GM18868 (cell line): ENCODE measurements at regions not wholly inside any gene's neighbourhood (a gene's known extent, or its start where the extent isn't known, plus 50 kb on each side); places are given as distances from the start of the nearest gene placed in this dataset.

Source experiments
- ATAC-seq: cut with Tn5 transposase; IDR thresholded peaks from one replicate; pipeline ENCODE4 v1.9.1; 2021; ENCODE audit warnings: mild to moderate bottlenecking, moderate library complexity; ENCODE audit not compliant: unreplicated experiment

DNA sequence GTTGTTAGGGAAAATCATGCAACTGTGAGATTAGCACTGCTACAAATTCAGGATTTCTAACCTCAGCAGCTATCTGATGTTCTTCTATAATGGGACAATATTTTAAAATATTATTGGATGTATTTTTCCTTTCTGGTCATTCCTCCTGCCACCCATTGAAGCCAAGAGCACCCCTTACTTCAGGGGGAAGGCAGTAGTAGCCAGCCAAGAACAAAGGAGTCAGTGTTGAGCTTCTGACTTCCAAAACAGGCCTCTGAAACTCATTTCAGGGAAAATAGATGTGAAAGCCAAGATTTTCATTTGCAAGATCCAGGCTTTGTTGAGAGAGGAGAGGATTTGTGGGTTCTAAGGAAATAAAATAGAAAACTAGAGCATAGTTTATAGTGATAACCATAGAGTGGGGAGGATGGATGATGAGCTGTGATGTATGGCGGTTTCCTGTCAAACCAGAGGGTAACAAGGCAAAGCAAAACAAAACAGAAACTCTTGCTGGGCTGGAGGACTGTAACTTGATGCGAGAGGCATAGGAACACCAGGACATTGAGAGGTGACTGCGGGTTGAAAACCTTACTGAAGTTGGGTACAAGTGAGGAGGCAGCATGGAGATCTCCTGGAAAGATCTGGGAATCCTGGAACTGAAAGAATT lies 173.7 kb upstream of the LEF1 start:
- no peak for ATAC-seq

DNA sequence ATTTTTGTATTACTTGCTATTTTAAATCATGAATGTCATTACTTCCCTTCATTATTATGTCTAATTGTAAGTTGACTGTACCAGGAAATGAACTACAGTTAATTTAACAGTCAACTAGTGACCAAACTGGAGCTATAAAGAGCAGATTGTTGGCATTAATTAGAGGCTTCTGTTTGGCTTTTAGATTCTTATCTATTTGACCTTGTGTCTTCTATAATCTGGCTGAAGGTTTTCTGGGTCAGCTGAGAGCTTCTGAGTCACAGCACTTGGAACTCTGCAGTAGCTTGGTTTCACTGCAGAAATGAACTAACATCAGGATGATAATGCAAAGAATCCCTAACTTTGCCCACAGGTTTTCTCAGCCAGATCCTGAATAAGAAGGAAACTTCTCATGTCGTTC lies 169.2 kb upstream of the LEF1 start:
- no peak for ATAC-seq

DNA sequence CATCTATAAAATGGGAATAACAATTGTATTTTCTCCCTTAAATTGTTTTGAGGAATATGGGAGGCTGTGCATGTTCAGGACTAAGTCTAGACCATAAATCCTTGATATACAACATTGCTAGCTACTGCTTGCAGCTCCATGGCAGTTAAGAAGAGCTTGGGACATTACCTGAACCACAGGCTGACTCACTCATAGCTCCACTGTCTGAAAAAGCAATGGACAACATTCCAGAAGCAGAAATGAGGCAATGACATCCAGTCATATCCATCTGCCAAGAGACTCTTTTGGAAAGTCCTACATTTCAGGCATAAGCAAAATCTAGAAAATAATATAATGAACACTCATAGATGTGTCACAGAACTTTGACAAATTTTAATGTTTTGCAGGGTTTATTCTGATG lies 167.3 kb upstream of the LEF1 start:
- ATAC-seq, result no peak

- ATAC-seq, result no peak
Observed at GRCh38 chr4:108335081-108335480, 166.3 kb upstream of the LEF1 start.

- ATAC-seq, result no peak
Observed at GRCh38 chr4:108334031-108334430, 165.3 kb upstream of the LEF1 start.

DNA sequence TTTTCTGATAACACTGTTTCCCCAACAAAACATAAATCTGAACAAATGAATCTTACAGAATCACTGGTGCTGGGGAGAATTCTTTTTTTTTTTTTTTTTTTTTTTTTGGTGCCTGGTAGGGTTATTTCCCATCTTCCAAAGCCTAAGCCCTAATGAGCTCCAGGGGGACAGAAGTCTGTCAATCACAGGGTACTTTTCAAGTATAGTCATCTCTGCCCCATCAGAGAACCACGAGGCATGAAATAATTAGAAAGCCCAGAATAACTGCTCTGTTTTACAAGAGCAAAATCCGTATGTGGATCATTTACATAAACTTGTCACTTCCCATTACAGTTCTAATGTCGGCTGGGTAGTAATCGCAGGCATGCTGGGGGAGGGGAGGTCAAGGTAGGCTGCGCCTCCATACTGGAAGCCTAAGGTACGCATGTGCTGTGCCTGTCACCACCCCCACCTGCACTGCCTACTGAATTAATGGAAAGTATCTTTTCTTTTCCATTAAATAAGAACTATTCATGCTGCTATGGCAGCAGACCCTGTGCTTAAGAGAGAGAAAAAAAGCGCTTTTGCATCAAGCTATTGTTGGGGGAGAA lies 164.7 kb upstream of the LEF1 start:
- peak; percentile 57 for ATAC-seq

DNA sequence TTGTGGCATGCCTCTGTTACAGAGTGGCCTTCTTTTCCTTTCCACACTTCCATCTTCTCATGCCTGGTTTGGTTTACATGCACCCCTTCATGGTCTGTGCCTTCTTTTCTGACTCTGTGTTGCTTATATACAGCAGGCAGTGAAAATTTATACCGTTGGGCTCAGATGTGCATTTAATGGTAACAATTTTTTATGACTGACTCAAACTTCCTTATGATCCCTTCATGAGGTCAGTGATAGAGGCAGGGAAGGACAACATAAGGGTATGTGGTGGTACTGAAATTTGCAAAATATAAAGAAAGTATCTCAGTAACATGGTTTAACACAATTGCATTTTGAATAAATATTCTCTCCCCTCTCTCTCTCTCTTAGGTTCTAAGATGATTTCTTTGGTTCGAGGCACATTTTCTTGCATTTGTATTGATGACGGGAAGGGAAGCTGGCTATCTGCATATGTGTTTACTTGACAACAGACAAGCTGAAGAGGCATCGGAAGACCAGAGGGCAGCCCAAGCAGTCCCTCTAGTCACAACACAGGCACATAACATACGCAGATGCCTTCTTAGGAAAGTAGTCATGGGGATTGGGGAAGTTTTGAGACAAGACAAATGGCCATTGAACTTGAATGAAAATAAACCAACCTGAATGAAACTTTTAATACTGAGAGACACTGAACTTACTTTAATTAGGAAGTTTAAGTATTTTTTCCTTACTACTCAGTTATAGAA lies 163.3 kb upstream of the LEF1 start:
- ATAC-seq, result no peak

DNA sequence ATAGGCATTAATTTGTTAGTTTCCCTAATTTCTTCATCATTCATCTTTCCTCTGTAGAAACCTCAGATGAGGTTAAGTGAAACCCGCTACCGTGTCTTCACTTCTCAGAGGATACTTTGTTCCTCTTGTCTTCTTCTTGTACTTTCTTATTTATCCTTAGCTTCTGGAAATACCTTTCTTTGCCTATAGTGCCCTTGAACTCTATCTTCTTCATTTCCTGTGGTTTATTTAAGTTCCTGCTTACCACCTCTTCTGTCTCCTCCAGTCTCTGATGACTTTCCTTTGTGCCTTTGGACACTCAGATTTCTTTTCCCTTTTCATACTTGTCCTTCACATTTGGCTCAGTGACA lies 159.6 kb upstream of the LEF1 start:
- ATAC-seq, result no peak

DNA sequence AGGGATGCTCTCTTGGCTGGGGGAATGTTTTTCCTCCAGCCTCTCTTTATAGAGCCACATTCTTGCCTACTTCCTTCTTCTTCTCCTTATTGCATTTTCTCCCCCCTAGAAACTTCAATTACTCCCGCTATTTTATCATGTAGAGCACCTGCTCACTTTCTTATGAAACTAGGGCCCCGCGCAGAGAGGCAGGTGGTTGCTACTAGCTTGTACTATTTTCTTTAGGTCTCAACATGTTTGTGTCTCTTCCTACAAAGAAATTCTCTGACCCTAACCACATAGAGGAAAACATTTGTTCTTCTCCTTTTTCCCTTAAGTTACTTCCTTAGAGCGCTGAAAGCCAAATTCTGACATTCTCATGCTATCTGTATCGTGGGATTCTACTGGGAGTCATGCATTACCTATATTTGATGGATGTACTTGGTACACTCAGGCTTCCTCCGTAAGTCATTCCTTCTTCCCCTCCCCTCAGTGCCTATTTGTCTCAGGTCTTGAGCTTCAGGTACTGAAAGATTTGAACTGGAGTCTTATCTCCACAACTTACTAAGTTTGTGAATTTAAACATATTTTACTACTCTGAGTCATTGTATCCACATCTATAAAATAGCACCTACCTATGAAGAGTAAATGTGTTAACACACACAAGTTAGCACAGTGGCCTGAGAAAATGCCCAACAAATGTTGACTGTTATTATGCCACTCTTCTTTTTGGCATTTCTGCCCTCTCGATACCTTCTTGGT lies 159.1 kb upstream of the LEF1 start:
- no peak for ATAC-seq

DNA sequence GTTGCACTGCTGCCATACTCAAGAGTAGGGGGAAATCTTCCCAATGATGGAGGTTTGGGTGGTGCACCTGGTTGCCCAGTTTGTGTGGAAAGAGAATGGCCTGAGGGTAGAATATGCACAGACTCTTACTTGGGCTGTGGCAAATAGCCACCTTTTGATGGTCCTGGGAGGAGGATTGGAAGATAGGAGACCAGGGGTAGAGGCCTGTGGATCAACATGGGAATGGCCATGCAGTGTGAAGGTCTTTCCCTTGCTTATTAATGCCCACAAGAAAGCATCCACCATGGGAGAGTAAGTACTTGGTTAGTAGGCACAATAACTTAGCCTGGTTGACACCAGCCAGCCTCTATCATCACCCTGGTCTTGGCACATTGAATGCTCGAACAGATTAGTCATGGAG lies 156.8 kb upstream of the LEF1 start:
- no peak for ATAC-seq

DNA sequence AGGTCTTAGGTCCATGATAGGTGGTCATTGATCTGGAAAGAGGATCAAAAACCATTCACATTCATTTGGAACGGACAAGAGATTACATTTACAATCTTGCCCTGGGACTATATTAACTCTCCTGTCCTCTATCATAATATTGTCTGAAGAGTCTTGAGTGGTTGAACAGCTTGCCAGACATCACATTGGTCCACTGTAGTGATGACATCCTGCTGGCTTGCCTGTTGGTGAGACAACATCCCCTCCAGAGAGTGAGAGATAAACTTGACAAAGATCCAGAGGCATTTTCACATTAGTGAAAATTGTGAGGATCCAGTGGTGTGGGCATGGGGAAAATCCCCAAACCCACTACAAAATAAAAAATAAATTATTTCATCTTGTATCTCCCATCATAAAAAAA lies 155.7 kb upstream of the LEF1 start:
- no peak for ATAC-seq

DNA sequence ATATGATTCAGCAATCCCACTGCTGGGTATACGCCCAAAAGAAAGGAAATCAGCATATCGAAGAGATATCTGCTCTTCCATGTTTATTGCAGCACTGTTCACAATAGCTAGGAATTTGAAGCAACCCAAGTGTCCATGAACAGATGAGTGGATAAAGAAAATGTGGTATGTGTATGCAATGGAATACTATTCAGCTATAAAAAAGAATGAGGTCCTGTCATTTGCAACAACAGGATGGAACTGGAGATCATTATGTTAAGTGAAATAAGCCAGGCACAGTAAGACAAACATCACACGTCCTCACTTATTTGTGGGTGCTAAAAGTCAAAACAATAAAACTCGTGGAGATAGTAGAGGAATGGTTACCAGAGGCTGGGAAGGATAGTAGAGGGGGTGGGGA lies 153.8 kb upstream of the LEF1 start:
- ATAC-seq, result no peak

DNA sequence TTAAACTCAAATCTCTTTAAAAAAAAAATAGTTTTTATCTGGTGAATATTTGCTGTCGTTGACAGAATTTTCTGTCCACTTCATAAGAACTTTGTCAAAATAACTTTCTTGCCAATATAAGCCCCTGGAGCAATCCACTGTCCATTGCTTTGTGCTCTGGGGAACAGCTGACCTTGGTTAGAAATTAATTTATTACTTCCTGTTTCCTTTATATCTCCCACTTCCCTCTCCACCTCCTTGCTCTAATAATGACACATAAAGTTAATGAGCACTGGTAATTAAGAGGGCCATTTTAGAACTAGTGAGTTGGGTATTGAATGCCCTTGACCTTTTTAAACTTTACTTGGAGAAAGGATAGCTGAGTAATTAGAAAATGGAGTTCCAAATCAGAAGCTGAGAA lies 151.3 kb upstream of the LEF1 start:
- no peak for ATAC-seq

DNA sequence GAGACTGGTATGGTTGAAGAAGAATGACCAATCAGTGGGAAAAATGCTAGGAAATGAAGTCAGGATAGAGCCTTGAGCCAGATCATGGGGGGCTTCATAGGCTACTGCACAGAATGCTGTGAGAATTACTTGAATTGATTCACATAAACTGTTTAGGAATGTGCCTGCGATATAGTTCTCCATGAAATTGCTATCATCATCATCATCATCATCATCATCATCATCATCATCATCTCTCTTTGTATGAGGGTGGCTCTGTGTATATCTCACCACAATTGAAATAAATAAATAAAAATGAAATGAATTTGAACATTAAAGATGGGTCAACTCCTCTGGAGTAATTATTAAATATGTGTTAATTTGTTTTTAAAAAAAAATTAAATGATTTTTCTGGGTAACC lies 148.6 kb upstream of the LEF1 start:
- ATAC-seq, result no peak

DNA sequence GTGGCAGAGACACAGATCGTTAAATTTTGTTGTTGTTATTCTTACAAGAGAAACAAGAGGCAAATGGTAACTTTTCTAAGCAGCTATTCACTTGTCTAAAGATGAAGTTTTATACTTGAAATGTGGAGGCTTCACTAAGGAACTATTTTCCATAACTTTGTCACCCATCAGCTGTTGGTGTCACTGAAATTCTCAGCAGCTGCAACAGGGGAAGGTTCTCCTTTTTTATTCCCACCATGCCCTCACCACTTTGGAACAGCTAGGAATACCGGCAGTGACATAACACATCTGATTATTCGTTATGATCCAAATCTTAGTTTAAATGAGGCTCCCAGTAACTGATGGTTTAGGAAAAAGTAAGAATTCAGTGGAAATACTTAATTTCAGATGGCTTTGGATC lies 147.0 kb upstream of the LEF1 start:
- no peak for ATAC-seq

DNA sequence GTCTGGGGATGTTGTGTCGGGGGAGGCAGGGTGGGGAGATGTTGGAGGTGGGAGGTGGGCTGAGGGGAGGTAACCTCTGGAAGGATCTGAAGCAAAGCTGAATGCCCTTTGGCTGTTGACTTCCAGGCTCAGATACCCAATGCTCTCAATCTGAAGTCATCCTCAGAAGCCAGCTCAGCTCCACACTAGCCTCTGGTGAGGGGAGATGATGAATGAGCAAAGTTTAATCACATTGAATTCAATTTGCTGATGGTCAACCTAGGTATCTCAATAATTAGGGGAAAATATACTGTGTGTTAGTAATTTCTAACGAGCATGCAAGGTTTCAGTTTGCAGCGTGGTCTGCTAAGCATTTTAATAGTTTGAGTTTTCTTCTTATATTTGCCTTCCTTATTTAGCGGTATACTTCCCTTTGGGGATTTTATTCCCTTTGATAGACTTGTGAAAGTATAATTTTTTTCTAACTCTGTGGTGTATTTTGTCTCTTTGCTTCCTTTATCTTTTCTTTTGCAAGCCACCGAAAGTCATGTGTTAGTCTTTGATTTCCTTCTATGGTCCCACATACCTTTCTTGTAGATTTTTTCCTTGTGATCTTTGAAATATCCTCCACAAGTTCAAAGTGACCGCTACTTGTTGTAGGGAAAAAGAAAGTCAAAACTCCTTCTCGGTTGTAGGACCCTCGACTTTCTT lies 146.3 kb upstream of the LEF1 start:
- ATAC-seq, result no peak

DNA sequence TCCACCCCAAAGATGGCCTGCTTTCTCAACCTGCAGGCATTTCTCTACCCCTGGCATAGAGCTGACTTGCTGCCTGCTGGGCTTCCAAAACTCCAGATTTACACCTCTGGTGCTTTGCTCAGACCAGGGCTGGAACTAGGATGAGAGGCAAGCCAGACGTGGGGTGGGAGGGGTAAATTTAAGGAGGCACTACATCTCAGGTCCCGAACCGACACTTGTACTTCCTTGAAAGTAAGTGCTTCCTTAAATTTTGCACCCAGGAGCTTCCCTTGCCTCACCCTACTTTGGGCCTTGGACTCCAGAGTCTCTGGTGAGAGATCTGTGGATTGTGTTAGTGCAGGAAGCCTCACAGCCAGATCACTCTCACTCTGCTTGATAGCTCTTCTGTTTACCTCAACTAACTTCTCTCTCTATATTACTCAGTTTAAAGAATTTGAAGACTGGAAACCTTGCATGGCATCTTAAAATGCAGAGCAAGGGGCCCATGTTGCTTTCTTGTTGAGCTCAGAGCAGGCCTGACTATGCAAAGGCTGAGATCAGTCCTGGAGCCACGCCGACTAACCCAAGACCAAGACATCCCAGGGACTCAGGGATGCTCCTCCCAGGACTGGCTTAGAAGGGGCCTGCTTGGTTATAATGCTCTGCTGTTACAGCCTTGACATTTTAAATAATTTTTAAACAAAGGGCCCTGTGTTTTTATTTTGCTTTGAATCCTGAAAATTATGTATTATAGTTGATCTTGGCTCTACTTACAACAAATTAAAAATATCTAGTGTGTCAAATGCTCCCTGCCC lies 145.0 kb upstream of the LEF1 start:
- ATAC-seq, result no peak

GRCh38 chr4:108311313-108311712 lies 142.6 kb upstream of the LEF1 start:
- no peak for ATAC-seq

DNA sequence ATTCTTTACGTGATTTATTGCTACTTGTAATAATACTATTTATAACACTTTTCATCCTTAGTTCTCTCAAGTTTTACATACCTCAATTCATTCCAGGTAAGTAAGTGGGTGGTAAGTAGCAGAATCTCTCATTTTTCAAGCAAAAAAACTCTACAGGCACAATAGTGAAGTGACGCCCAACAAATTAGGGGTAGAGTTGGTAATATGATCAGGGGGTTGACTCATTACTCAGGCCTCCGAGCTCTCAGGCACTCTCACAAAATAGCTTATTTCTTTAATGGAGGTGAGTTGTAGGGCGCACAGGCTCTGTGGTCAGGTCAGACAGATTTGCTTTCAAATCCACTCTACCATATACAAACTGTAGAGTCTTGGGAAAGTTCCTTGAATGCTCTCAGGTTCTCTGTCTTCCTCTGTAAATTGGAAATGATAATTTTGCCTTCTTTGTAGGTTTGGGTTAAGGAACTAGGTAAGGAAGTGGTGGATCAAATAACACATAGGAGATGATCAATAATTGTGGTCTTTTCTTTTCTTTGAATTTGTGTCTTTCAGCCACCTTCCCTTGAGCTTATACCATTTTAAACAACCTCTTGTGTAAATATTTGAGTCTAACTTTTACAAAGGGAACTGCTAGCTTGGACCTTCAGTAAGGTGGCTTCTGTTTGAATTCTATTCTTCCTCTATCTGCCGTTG lies 134.9 kb upstream of the LEF1 start:
- ATAC-seq, result no peak
